Ishikawa (cell line): ENCODE measurements at regions not wholly inside any gene's neighbourhood (a gene's known extent, or its start where the extent isn't known, plus 50 kb on each side); places are given as distances from the start of the nearest gene placed in this dataset.

Experiments
- CEBPB ChIP-seq: IDR thresholded peaks from 2 replicates; pipeline ENCODE4 v1.6.1; 2012
- CREB1 ChIP-seq: IDR thresholded peaks from 2 replicates; pipeline ENCODE4 v1.6.1; 2012; ENCODE audit warnings: low read depth
- EGR1 ChIP-seq: IDR thresholded peaks from 2 replicates; pipeline ENCODE4 v1.6.1; 2012
- EP300 ChIP-seq: IDR thresholded peaks from 2 replicates; pipeline ENCODE4 v1.6.1; 2012; ENCODE audit warnings: borderline replicate concordance
- FOXM1 ChIP-seq: IDR thresholded peaks from 2 replicates; pipeline ENCODE4 v1.6.1; 2012; ENCODE audit warnings: low read depth, borderline replicate concordance
- NFIC ChIP-seq: IDR thresholded peaks from 2 replicates; pipeline ENCODE4 v1.6.1; 2012
- RAD21 ChIP-seq: IDR thresholded peaks from 2 replicates; pipeline ENCODE4 v1.6.1; 2012; ENCODE audit warnings: low read depth
- TAF1 ChIP-seq: IDR thresholded peaks from 2 replicates; pipeline ENCODE4 v1.6.1; 2012; ENCODE audit warnings: low read depth, mild to moderate bottlenecking
- TCF12 ChIP-seq: IDR thresholded peaks from 2 replicates; pipeline ENCODE4 v1.6.1; 2012; ENCODE audit warnings: low read depth
- TEAD4 ChIP-seq: IDR thresholded peaks from 2 replicates; pipeline ENCODE4 v1.6.1; 2012
- YY1 ChIP-seq: IDR thresholded peaks from 2 replicates; pipeline ENCODE4 v1.6.1; 2012; ENCODE audit warnings: low read depth
- ZBTB7A ChIP-seq: IDR thresholded peaks from 2 replicates; pipeline ENCODE4 v1.6.1; 2012; ENCODE audit warnings: low read depth
- TF ChIP-seq, protein P1 (sequence below): IDR thresholded peaks from 2 replicates; pipeline ENCODE4 v1.6.1; 2012
- TF ChIP-seq, protein P2 (sequence below): IDR thresholded peaks from 2 replicates; pipeline ENCODE4 v1.6.1; 2012; ENCODE audit warnings: low read depth, mild to moderate bottlenecking
- TF ChIP-seq, protein P3 (sequence below): IDR thresholded peaks from 2 replicates; pipeline ENCODE4 v1.6.1; 2012

DNA sequence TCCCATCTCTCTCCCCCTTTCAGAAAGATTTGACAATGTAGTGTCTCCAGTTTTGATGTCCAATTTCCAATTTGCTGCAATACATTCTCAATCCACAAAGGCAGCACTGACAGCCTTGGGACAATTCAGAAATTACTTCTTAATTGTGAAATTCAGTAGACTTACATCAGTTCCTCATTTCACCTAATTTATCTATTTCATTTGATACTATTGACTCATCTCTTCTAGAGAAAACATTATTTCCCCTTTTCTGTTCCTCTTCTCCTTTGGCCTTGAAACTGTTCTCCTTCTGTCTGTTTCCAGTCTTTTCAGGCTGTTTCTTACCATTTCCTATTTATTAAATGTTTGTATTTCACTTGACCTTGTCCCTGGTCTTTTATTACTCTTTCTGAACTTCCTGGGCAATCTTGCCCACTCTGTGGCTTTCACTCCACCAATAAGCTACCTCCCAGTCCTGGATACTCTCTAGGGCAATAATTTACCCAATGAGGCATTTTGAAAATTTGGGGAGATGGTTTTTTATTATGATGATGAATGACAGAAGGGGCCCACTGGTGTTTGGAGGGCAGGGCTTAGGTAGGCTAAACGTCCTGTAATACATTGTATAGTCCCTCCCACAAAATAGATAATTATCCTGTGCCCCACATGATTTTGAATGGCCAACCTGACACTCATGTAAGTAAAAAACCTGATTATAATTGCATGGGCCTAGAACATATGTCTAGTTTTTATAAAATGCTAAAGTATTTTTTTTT is 498.0 kb upstream of the BOD1L1 start:
- TF ChIP-seq EP300 (no peak), CEBPB (no peak), CREB1 (no peak), TCF12 (no peak), RAD21 (no peak), TAF1 (no peak), FOXM1 (no peak), NFIC (no peak), ZBTB7A (no peak), EGR1 (no peak), YY1 (no peak), TEAD4 (no peak)
- TF ChIP-seq, protein P1, sequence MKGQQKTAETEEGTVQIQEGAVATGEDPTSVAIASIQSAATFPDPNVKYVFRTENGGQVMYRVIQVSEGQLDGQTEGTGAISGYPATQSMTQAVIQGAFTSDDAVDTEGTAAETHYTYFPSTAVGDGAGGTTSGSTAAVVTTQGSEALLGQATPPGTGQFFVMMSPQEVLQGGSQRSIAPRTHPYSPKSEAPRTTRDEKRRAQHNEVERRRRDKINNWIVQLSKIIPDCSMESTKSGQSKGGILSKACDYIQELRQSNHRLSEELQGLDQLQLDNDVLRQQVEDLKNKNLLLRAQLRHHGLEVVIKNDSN, result no peak
- TF ChIP-seq, protein P2, sequence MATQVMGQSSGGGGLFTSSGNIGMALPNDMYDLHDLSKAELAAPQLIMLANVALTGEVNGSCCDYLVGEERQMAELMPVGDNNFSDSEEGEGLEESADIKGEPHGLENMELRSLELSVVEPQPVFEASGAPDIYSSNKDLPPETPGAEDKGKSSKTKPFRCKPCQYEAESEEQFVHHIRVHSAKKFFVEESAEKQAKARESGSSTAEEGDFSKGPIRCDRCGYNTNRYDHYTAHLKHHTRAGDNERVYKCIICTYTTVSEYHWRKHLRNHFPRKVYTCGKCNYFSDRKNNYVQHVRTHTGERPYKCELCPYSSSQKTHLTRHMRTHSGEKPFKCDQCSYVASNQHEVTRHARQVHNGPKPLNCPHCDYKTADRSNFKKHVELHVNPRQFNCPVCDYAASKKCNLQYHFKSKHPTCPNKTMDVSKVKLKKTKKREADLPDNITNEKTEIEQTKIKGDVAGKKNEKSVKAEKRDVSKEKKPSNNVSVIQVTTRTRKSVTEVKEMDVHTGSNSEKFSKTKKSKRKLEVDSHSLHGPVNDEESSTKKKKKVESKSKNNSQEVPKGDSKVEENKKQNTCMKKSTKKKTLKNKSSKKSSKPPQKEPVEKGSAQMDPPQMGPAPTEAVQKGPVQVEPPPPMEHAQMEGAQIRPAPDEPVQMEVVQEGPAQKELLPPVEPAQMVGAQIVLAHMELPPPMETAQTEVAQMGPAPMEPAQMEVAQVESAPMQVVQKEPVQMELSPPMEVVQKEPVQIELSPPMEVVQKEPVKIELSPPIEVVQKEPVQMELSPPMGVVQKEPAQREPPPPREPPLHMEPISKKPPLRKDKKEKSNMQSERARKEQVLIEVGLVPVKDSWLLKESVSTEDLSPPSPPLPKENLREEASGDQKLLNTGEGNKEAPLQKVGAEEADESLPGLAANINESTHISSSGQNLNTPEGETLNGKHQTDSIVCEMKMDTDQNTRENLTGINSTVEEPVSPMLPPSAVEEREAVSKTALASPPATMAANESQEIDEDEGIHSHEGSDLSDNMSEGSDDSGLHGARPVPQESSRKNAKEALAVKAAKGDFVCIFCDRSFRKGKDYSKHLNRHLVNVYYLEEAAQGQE, result no peak
- TF ChIP-seq, protein P3, sequence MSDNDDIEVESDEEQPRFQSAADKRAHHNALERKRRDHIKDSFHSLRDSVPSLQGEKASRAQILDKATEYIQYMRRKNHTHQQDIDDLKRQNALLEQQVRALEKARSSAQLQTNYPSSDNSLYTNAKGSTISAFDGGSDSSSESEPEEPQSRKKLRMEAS, result no peak

DNA sequence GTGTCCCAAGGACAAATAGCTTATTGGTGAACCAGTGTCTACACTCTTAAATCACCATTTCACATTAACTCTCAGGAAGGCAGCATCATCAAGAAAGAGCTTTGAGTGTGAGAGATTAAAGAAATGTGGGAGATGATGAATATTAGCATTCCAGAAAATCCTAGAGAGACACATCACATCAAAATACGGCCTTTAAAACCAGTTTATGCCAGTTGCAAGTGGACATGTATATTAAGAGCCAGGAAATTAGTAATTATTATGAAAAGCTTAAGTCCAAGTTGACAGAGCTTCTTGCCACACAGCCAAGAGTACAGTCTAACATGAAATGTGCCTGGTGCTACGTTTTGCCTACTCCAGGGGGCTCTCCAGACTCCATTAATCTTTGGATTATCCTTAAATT is 503.0 kb upstream of the BOD1L1 start:
- TF ChIP-seq EP300, result no peak
- TF ChIP-seq TEAD4, result no peak
- no peak for TF ChIP-seq RAD21
- TF ChIP-seq CREB1, result no peak
- TF ChIP-seq, protein P1, result no peak
- TF ChIP-seq TAF1, result no peak
- no peak for TF ChIP-seq CEBPB

DNA sequence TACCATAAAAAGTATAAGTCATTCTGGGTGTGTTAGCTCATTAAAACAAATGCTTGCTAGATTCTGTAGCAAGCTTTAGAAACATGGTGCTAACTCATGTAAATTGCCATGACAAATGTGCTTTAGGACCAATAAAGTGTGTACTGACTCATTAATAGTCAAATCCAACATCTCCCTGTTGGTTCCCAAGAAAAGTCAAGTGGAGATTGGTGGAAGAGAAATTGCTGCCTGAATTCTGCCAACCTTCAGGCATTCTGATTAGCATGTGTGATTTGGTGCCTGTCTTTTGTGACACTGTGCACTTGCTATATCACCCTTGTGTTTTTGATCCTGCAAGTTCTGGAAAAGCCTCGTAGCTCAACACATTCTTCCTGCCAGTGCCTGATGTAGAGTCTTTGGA is 503.8 kb upstream of the BOD1L1 start:
- TF ChIP-seq, protein P1, result no peak
- TF ChIP-seq, protein P3, result no peak

DNA sequence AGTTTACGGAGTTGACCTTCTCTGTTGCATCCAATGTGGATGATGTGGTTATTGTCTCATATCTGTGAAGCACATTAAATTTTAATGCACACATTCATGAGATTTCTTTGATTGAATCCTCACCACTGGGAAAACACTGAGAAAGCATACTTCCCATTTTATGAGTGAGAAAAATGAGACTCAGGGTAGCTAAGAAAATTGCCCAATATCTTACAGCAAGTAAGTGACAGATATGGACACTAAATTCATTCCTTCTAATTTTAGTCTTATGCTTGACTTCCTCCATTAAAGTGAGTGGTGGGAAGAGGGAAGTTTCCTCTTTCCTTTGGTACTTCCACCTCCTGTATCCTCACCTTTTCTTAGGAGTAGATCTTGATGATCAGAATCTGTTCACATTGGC is 504.8 kb upstream of the BOD1L1 start:
- TF ChIP-seq, protein P1, result no peak
- TF ChIP-seq YY1 (no peak), NFIC (no peak), TEAD4 (no peak), TCF12 (no peak)
- TF ChIP-seq, protein P2, result no peak

DNA sequence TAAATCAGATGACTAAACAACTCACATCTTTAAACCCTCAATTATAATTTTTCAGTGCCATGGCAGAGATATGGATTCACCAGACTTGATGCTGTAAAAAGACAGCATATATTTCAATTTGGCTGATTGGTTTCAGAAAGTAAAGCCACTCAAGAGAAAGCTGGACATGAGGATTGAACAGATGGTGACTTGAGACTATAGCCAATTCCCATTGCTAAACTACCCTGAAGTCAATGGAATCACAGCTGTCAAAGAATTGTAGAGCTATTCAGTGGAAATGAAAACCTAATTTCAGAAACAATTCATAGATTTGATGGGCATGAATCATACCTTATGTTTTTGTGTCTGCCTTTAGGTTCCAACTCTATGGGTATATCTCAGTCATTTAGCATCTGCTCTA is 510.6 kb upstream of the BOD1L1 start:
- TF ChIP-seq FOXM1, result no peak
- TF ChIP-seq RAD21, result no peak
- TF ChIP-seq, protein P1, result no peak

DNA sequence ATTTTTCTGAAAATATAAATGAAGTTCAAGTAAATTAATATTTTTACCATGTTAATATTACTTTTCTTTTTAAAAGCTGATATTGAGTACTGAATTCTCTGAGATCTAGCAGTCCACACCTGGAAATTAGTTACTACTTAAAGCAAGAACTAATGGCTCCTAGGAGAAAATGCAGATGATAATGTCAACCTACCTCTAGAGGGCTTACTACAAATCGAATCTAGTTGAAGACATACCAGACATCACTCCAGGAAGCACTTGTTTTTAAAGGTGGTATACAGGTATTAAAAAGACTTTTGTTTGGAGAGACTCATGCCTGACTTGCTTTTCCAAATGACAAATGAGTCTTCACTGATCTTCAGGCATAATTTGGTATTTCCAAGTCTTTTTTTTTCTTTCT is 516.4 kb upstream of the BOD1L1 start:
- no peak for TF ChIP-seq EP300
- no peak for TF ChIP-seq TEAD4
- no peak for TF ChIP-seq FOXM1
- TF ChIP-seq TCF12, result no peak
- TF ChIP-seq, protein P3, result no peak
- no peak for TF ChIP-seq CEBPB
- TF ChIP-seq ZBTB7A, result no peak
- TF ChIP-seq CREB1, result no peak
- TF ChIP-seq TAF1, result no peak
- TF ChIP-seq, protein P1, result no peak
- no peak for TF ChIP-seq YY1
- TF ChIP-seq, protein P2, result no peak
- TF ChIP-seq NFIC, result no peak
- TF ChIP-seq RAD21, result no peak
- TF ChIP-seq EGR1, result no peak
